DND-41 (cell line): ENCODE measurements at regions not wholly inside any gene's neighbourhood (a gene's known extent, or its start where the extent isn't known, plus 50 kb on each side); places are given as distances from the start of the nearest gene placed in this dataset.

Source experiments
- EZH2 ChIP-seq: IDR thresholded peaks from 3 replicates; pipeline ENCODE4 v1.6.1; 2012; ENCODE audit warnings: borderline replicate concordance, low read depth, mild to moderate bottlenecking, moderate library complexity, low read length, inconsistent platforms; ENCODE audit not compliant: severe bottlenecking
- TF ChIP-seq, protein P1 (sequence below): IDR thresholded peaks from 2 replicates; pipeline ENCODE4 v1.5.1; 2012; ENCODE audit warnings: borderline replicate concordance, low read length, moderate library complexity, mild to moderate bottlenecking; ENCODE audit not compliant: poor library complexity, severe bottlenecking; ENCODE audit errors: extremely low read depth

DNA sequence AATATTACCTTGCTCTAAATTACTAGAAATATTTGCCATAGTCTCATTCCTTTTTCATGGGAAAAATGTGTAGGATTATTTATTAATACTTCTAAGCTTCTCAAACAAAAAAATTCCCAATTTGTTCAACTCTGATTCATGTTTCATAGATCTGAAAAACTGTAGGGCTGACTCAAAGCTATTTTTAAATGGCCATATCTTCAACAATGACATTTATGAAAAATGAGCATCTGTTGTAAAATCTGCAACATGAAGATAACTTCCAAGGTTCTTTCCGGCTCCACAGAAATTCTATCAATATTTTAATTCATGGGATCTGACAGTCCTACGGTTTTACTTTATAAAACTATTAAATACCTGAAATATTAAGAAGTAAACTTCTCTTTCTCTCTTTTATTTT is 192.7 kb upstream of the KCNJ16 start:
- TF ChIP-seq, protein P1, sequence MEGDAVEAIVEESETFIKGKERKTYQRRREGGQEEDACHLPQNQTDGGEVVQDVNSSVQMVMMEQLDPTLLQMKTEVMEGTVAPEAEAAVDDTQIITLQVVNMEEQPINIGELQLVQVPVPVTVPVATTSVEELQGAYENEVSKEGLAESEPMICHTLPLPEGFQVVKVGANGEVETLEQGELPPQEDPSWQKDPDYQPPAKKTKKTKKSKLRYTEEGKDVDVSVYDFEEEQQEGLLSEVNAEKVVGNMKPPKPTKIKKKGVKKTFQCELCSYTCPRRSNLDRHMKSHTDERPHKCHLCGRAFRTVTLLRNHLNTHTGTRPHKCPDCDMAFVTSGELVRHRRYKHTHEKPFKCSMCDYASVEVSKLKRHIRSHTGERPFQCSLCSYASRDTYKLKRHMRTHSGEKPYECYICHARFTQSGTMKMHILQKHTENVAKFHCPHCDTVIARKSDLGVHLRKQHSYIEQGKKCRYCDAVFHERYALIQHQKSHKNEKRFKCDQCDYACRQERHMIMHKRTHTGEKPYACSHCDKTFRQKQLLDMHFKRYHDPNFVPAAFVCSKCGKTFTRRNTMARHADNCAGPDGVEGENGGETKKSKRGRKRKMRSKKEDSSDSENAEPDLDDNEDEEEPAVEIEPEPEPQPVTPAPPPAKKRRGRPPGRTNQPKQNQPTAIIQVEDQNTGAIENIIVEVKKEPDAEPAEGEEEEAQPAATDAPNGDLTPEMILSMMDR: no peak
- TF ChIP-seq EZH2: no peak
